Pancreas (tissue), 10 donors: ENCODE measurements at regions not wholly inside any gene's neighbourhood (a gene's known extent, or its start where the extent isn't known, plus 50 kb on each side); places are given as distances from the start of the nearest gene placed in this dataset.

Experiments used
- ATAC-seq, 4 donors: fragments of 200-7000 bp; cut with Tn5 transposase; one replicate each; pipeline versions ENCODE4 v1.8.0 to v1.9.1; 2020; ENCODE audit warnings: mild to moderate bottlenecking in 4 of 4, moderate library complexity in 4 of 4
- DNase-seq, 6 donors: peaks; one replicate each; pipeline ENCODE4 v3.0.0-alpha.2; 2020
- FAIRE-seq: peaks from 2 replicates; lab custom pipeline; 2012; peaks lifted over from hg19 to GRCh38; lab: Jason Lieb, UNC
- H3K27ac ChIP-seq, 4 donors: fragments of 200-600 bp; sonication (generic); 1 replicate in 3 of 4; 2 replicates in 1 of 4; pipeline versions ENCODE4 v1.5.0 to v1.8.0; 2020
- H3K27me3 ChIP-seq, 4 donors: fragments of 200-600 bp; one replicate each; pipeline ENCODE4 v1.8.0; 2021
- H3K36me3 ChIP-seq, 3 donors: fragments of 200-600 bp; sonication (generic) in 1 of 3; one replicate each; pipeline versions ENCODE4 v1.5.0 to v1.8.0; 2020 to 2021
- H3K4me1 ChIP-seq, 3 donors: fragments of 200-600 bp; one replicate each; pipeline ENCODE4 v1.8.0; 2021
- H3K4me3 ChIP-seq, 4 donors: fragments of 200-600 bp; sonication (generic) in 2 of 4; one replicate each; pipeline versions ENCODE4 v1.5.0 to v1.8.0; 2020 to 2021
- H3K9me3 ChIP-seq, 4 donors: fragments of 200-600 bp; one replicate each; pipeline ENCODE4 v1.8.0; 2021
- WGBS, 2 donors: extraction: QIAGEN DNeasy Blood & Tissue Kit; methylation state at CpG; one replicate each; pipeline ENCODE4 v1.1.7; 2013; 5-methylcytosine and 5-hydroxymethylcytosine counted together
- intact Hi-C, 3 donors: fragments of 100-400 bp; cut with DNase I; formaldehyde crosslinking; loops; one replicate each; pipeline versions ENCODE4 v1.11.1 to v1.14.2; 2022
- TF ChIP-seq, protein P1 (sequence below), 4 donors: fragments of 200-600 bp; sonication (generic) in 3 of 4; IDR thresholded peaks; one replicate each; pipeline versions ENCODE4 v1.5.0 to v1.8.0; 2021; ENCODE audit warnings: antibody characterized with exemption in 4 of 4
- donor health status: healthy with polysubstance abuse.
- donor health status: DM: no; HTN: no; CAD: no; lungs with moderate emphysema.
- donor health status: DM: no; HTN: no; CAD: no.
- donor health status: control.
- donor health status: control.
- donor health status: Bipolar disorder and iron deficiency.
- donor health status: DM: yes; HTN: yes; CAD: no.
- donor health status: DM: no; HTN: no; CAD: no.
- donor health status: DM: no; HTN: no; CAD: no.
- donor health status: DM: yes; HTN: yes; CAD: no.

DNA sequence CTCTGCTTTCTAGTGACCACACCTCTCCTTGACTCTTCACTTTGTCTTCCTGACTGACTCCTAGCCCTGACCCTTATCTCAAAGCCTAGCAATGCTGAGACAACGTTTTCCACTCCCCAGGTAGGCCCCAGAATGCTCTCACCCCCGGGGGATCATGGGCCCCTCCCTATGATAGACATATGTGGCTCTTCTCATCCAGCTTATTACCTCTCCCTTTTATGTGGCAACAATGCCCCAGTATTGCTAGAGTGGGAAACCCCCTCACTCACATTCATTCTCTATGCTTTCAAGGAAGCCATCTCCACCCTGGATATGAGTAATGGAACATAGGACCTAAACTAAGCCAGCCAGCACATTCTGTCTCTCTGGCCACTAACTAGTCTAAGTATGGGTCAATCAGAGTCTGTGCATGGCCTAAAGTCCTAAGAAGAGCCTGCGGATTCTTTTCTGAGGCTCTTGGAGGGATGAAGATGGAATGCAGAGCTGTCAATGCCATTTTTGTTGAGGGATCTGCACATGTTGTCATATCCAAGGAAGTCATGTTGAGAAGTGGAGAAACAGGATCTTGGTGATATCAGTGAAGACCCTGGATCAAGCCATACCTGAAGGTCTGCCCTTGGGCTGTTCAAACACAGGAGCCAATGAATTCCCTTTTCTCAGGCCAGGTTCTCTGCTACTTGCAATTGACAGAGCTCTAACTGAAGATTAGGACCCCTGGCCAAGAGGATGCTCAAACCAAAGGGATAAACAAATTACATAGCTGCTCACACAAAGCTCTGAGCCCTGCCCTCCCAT, 79.8 kb upstream of the GRK3 start:
- Histone ChIP-seq H3K27ac (peak overlapping the region in 3 of 4 donors; percentile 36 to 63 (median 57)), H3K9me3 (no peaks in the 10 kb centered on the region), H3K36me3 (no peaks in the 10 kb centered on the region), H3K4me3 (no peak overlapping the region), H3K27me3 (no peaks in the 10 kb centered on the region), H3K4me1 (peaks cover 0 to 8% (median 0%) of the 10 kb centered on the region in 3 donors)
- 61 to 64% methylated on average over 3 of the region's 3 CpGs for WGBS, 2 donors
- DNase-seq: no peak
- ATAC-seq: no peak
- FAIRE-seq: no peak
- intact Hi-C loops: no loop called here
- TF ChIP-seq, protein P1, sequence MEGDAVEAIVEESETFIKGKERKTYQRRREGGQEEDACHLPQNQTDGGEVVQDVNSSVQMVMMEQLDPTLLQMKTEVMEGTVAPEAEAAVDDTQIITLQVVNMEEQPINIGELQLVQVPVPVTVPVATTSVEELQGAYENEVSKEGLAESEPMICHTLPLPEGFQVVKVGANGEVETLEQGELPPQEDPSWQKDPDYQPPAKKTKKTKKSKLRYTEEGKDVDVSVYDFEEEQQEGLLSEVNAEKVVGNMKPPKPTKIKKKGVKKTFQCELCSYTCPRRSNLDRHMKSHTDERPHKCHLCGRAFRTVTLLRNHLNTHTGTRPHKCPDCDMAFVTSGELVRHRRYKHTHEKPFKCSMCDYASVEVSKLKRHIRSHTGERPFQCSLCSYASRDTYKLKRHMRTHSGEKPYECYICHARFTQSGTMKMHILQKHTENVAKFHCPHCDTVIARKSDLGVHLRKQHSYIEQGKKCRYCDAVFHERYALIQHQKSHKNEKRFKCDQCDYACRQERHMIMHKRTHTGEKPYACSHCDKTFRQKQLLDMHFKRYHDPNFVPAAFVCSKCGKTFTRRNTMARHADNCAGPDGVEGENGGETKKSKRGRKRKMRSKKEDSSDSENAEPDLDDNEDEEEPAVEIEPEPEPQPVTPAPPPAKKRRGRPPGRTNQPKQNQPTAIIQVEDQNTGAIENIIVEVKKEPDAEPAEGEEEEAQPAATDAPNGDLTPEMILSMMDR (IDR thresholded peaks at IDR 0.05): no peak

DNA sequence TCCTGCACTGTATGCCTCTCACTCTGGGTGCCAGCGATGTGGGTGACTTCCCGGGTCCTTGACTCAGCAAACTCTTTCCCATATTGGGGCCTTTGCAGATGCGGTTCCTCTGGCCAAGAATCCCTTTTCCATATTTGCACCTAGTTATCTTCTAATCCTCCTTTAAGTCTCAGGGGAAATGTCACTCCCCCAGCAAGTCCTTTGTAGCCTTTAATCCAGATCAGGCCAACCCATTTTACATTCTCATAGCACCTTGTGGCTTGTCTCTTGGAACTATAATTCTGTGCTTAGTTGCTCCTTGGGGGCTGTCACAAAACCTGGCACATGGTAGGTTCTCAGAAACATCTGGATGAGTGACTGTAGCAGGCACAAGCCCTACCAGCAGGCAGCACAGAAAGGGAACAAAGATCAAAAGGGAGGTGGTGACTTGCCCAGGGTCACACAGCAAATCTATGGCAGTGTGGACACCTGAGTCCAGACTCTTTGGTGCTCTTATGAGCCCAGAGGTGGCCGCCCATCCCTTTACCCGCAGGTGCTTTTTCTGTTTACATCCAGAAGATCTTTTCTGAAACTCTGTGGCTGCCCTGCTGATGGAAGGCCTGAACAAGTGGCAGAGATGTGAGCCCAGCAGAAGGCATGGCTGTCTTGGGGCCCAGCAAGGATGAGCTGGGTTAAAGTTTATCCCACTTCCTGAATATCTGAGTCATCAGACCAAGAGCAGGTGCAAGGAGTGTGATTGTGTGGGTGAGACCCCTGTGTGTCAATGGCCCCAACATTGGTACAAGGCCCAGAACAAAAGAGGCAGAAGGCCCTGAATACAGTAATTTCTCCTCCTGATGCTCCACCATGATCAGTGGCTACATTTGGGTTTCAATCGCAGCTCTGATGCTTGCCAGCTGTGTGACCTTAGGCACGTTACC, 78.6 kb upstream of the GRK3 start:
- TF ChIP-seq, protein P1 (IDR thresholded peaks at IDR 0.05): no peak
- no peak overlapping the region for H3K27ac ChIP-seq
- no peaks in the 10 kb centered on the region for H3K9me3 ChIP-seq
- ATAC-seq (no peak), FAIRE-seq (no peak), DNase-seq (no peak)
- no peaks in the 10 kb centered on the region for H3K27me3 ChIP-seq
- 89% methylated on average over 7 of the region's 7 CpGs for WGBS, 2 donors
- intact Hi-C loops: no loop called here
- no peaks in the 10 kb centered on the region for H3K36me3 ChIP-seq
- H3K4me1 ChIP-seq: peaks cover 0 to 8% (median 0%) of the 10 kb centered on the region in 3 donors
- H3K4me3 ChIP-seq: no peak overlapping the region

- ATAC-seq: no peak
- no peak for FAIRE-seq
- intact Hi-C loops: no loop called here
- Histone ChIP-seq H3K4me1 (peaks cover 0 to 8% (median 0%) of the 10 kb centered on the region in 3 donors), H3K27me3 (no peaks in the 10 kb centered on the region), H3K36me3 (no peaks in the 10 kb centered on the region), H3K4me3 (no peak overlapping the region), H3K9me3 (no peaks in the 10 kb centered on the region), H3K27ac (peak overlapping the region in 1 of 4 donors; percentile 23)
- no peak for DNase-seq
- 82 to 87% methylated on average over 6 of the region's 6 CpGs for WGBS, 2 donors
- TF ChIP-seq, protein P1 (IDR thresholded peaks at IDR 0.05): no peak
Measured at GRCh38 chr22:25487508-25487907, 77.0 kb upstream of the GRK3 start.

GRCh38 chr22:25488244-25489020, 76.0 kb upstream of the GRK3 start:
- ATAC-seq: peak; percentile 84 to 91 (median 89)
- Histone ChIP-seq H3K27ac (peak overlapping the region; percentile 12 to 59 (median 19)), H3K27me3 (no peaks in the 10 kb centered on the region), H3K4me3 (no peak overlapping the region), H3K4me1 (peaks cover 0 to 5% (median 0%) of the 10 kb centered on the region in 3 donors), H3K9me3 (no peaks in the 10 kb centered on the region), H3K36me3 (no peaks in the 10 kb centered on the region)
- DNase-seq: peak; percentile 76 to 89 (median 83)
- 5 to 13% methylated on average over 3 of the region's 3 CpGs for WGBS, 2 donors
- intact Hi-C loops: no loop called here
- no peak for FAIRE-seq
- TF ChIP-seq, protein P1 (IDR thresholded peaks at IDR 0.05): no peak
